H1 (cell line): ENCODE measurements at regions not wholly inside any gene's neighbourhood (a gene's known extent, or its start where the extent isn't known, plus 50 kb on each side); places are given as distances from the start of the nearest gene placed in this dataset.

Experiments used
- CTCF ChIA-PET: fragments of 300-600 bp; sonication (Branson Sonifier 250); formaldehyde crosslinking; loops from one replicate; lab custom pipeline; 2021; ENCODE audit not compliant: partially characterized antibody; lab: Charles Lee
- POLR2A ChIA-PET: fragments of 300-600 bp; sonication (Branson Sonifier 250); formaldehyde crosslinking; loops from one replicate; lab custom pipeline; 2021; ENCODE audit warnings: inconsistent platforms; ENCODE audit not compliant: partially characterized antibody; lab: Charles Lee
- DNase-seq, 2 experiments: peaks; one replicate each; pipeline versions ENCODE4 v3.0.0 to v3.0.0-alpha.2; 2010 to 2022; ENCODE audit warnings: low spot score in 2 of 2, low read depth in 1 of 2, mixed read lengths in 1 of 2
- FAIRE-seq: peaks from 2 replicates; lab custom pipeline; 2011; peaks lifted over from hg19 to GRCh38; lab: Jason Lieb, UNC
- H2AFZ ChIP-seq: 2 replicates; pipeline ENCODE4 v1.8.1; 2012; ENCODE audit warnings: low read length, inconsistent platforms
- H2AK5ac ChIP-seq: 2 replicates; pipeline ENCODE4 v1.6.1; 2013; ENCODE audit warnings: low read depth, low read length
- H2BK120ac ChIP-seq: replicated peaks from 2 replicates; pipeline ENCODE3; 2013; ENCODE audit warnings: low read depth, low read length, inconsistent platforms
- H2BK12ac ChIP-seq: 2 replicates; pipeline ENCODE4 v1.6.1; 2013; ENCODE audit warnings: low read depth, low read length
- H2BK15ac ChIP-seq: 2 replicates; pipeline ENCODE4 v1.6.1; 2013; ENCODE audit warnings: low read length
- H2BK20ac ChIP-seq: 2 replicates; pipeline ENCODE4 v1.6.1; 2013; ENCODE audit warnings: low read length
- H2BK5ac ChIP-seq: 2 replicates; pipeline ENCODE4 v1.6.1; 2013; ENCODE audit warnings: low read depth, low read length
- H3K14ac ChIP-seq: 2 replicates; pipeline ENCODE4 v1.6.1; 2013; ENCODE audit warnings: inconsistent platforms; ENCODE audit not compliant: insufficient read length
- H3K18ac ChIP-seq: 2 replicates; pipeline ENCODE4 v1.6.1; 2013; ENCODE audit warnings: low read length; ENCODE audit errors: extremely low read depth
- H3K23ac ChIP-seq: 2 replicates; pipeline ENCODE4 v1.6.1; 2013; ENCODE audit warnings: inconsistent platforms; ENCODE audit not compliant: insufficient read length
- H3K23me2 ChIP-seq: 2 replicates; pipeline ENCODE4 v1.6.1; 2013; ENCODE audit warnings: low read depth, low read length
- H3K27ac ChIP-seq: 2 replicates; pipeline ENCODE4 v1.6.1; 2011; ENCODE audit warnings: low read depth, low read length, inconsistent platforms
- H3K27me3 ChIP-seq, 4 experiments: replicated peaks in 1 of 4; 1 replicate in 1 of 4; 2 replicates in 3 of 4; pipeline versions ENCODE4 v1.6.1 to v1.8.1; 2011 to 2013; ENCODE audit warnings: low read length in 3 of 4, mild to moderate bottlenecking in 3 of 4, inconsistent platforms in 2 of 4, mixed read lengths in 2 of 4, moderate library complexity in 1 of 4; ENCODE audit not compliant: control insufficient read depth in 3 of 4, insufficient read depth in 3 of 4; ENCODE audit errors: extremely low read depth in 1 of 4
- H3K36me3 ChIP-seq, 4 experiments: 2 replicates each; pipeline versions ENCODE4 v1.6.1 to v1.8.1; 2011 to 2013; ENCODE audit warnings: mild to moderate bottlenecking in 4 of 4, low read length in 3 of 4, moderate library complexity in 2 of 4, control low read depth in 1 of 4, inconsistent platforms in 1 of 4; ENCODE audit not compliant: insufficient read depth in 4 of 4, control insufficient read depth in 2 of 4
- H3K4ac ChIP-seq: replicated peaks from 2 replicates; pipeline ENCODE3; 2013; ENCODE audit warnings: low read length, low read depth, mixed read lengths, inconsistent platforms; ENCODE audit not compliant: insufficient read length
- H3K4me1 ChIP-seq, 4 experiments: replicated peaks in 1 of 4; 1 replicate in 1 of 4; 2 replicates in 3 of 4; pipeline versions ENCODE4 v1.6.1 to v1.8.1; 2011 to 2013; ENCODE audit warnings: low read length in 3 of 4, inconsistent platforms in 2 of 4, mixed read lengths in 1 of 4; ENCODE audit not compliant: insufficient read depth in 4 of 4, control insufficient read depth in 3 of 4
- H3K4me2 ChIP-seq, 2 experiments: 2 replicates each; pipeline versions ENCODE4 v1.6.1 to v1.8.1; 2011 to 2013; ENCODE audit warnings: low read depth in 2 of 2, low read length in 2 of 2, control low read depth in 1 of 2, inconsistent platforms in 1 of 2, mild to moderate bottlenecking in 1 of 2; ENCODE audit not compliant: insufficient read depth in 1 of 2
- H3K4me3 ChIP-seq, 4 experiments: fragments of 200-600, 300-600 bp in 1 of 4; sonication (generic), shearing (Covaris generic), sonication (Bioruptor Twin) in 1 of 4; 2 replicates each; pipeline versions ENCODE4 v1.5.1 to v1.8.1; 2011 to 2016; ENCODE audit warnings: low read length in 4 of 4, low read depth in 3 of 4, control low read depth in 2 of 4, inconsistent platforms in 2 of 4, mild to moderate bottlenecking in 2 of 4, mixed read lengths in 1 of 4, moderate library complexity in 1 of 4; ENCODE audit not compliant: insufficient read depth in 2 of 4; ENCODE audit errors: extremely low read depth in 1 of 4
- H3K56ac ChIP-seq: replicated peaks from 2 replicates; pipeline ENCODE3; 2013; ENCODE audit warnings: low read depth, mild to moderate bottlenecking, mixed read lengths, low read length, inconsistent platforms; ENCODE audit not compliant: insufficient read length
- H3K79me1 ChIP-seq: 2 replicates; pipeline ENCODE4 v1.6.1; 2013; ENCODE audit warnings: low read depth, low read length, control low read depth
- H3K79me2 ChIP-seq, 2 experiments: 2 replicates each; pipeline versions ENCODE4 v1.6.1 to v1.8.1; 2012 to 2013; ENCODE audit warnings: low read length in 2 of 2, mild to moderate bottlenecking in 2 of 2, inconsistent platforms in 1 of 2; ENCODE audit not compliant: insufficient read depth in 2 of 2, control insufficient read depth in 1 of 2
- H3K9ac ChIP-seq, 4 experiments: replicated peaks in 1 of 4; 1 replicate in 1 of 4; 2 replicates in 3 of 4; pipeline versions ENCODE4 v1.6.1 to v1.8.1; 2011 to 2013; ENCODE audit warnings: low read depth in 3 of 4, low read length in 3 of 4, control low read depth in 2 of 4, mild to moderate bottlenecking in 2 of 4, moderate library complexity in 2 of 4, inconsistent platforms in 1 of 4; ENCODE audit errors: extremely low read depth in 1 of 4
- H3K9me3 ChIP-seq, 2 experiments: 2 replicates each; pipeline versions ENCODE4 v1.6.1 to v1.8.1; 2012 to 2013; ENCODE audit warnings: mild to moderate bottlenecking in 2 of 2, moderate library complexity in 2 of 2, control low read depth in 1 of 2, inconsistent platforms in 1 of 2, low read depth in 1 of 2, low read length in 1 of 2, mixed read lengths in 1 of 2; ENCODE audit not compliant: insufficient read depth in 2 of 2
- H4K20me1 ChIP-seq, 2 experiments: replicated peaks in 1 of 2; 2 replicates each; pipeline versions ENCODE3 to v1.8.1; 2011 to 2013; ENCODE audit warnings: inconsistent platforms in 2 of 2, low read length in 2 of 2, mild to moderate bottlenecking in 1 of 2; ENCODE audit not compliant: insufficient read depth in 2 of 2, control insufficient read depth in 1 of 2
- H4K5ac ChIP-seq: 2 replicates; pipeline ENCODE4 v1.6.1; 2013; ENCODE audit warnings: low read length, low read depth, mixed read lengths, inconsistent platforms; ENCODE audit not compliant: insufficient read length
- H4K8ac ChIP-seq: 2 replicates; pipeline ENCODE4 v1.8.0; 2013; ENCODE audit warnings: mild to moderate bottlenecking, moderate library complexity, low read length, inconsistent platforms; ENCODE audit not compliant: insufficient read depth; ENCODE audit errors: extremely low read depth
- H4K91ac ChIP-seq: replicated peaks from 2 replicates; pipeline ENCODE3; 2013; ENCODE audit warnings: low read length, mixed read lengths, inconsistent platforms; ENCODE audit not compliant: insufficient read length
- ATF2 ChIP-seq: IDR thresholded peaks from 2 replicates; pipeline ENCODE4 v1.6.1; 2012; ENCODE audit warnings: low read length, inconsistent platforms
- CEBPB ChIP-seq: IDR thresholded peaks from 2 replicates; pipeline ENCODE4 v1.6.1; 2012; ENCODE audit warnings: low read depth, low read length
- CHD2 ChIP-seq: IDR thresholded peaks from 2 replicates; pipeline ENCODE4 v1.6.1; 2012; ENCODE audit warnings: low read length, improper control_type of control experiment
- EZH2 ChIP-seq: fragments of 200-600 bp; sonication (generic); IDR thresholded peaks from 2 replicates; pipeline ENCODE4 v1.7.1; 2012; ENCODE audit warnings: low read depth, mild to moderate bottlenecking, moderate library complexity, low read length, inconsistent platforms; ENCODE audit not compliant: severe bottlenecking
- SIN3A ChIP-seq, 2 experiments: IDR thresholded peaks in 1 of 2; conservative IDR thresholded peaks in 1 of 2; 2 replicates each; pipeline ENCODE4 v1.6.1; 2011 to 2012; ENCODE audit warnings: low read length in 2 of 2, improper control_type of control experiment in 1 of 2, low read depth in 1 of 2, mild to moderate bottlenecking in 1 of 2
- SRF ChIP-seq: IDR thresholded peaks from 2 replicates; pipeline ENCODE4 v1.6.1; 2011; ENCODE audit warnings: mild to moderate bottlenecking, low read depth, low read length, moderate library complexity
- WGBS, 2 experiments: shearing (Covaris generic) in 1 of 2; methylation state at CpG; one replicate each; pipeline versions ENCODE4 v1.1.6 to v1.1.7; 2013 to 2015; ENCODE audit warnings: low lambda C conversion rate in 2 of 2, mixed read lengths in 2 of 2, inconsistent platforms in 1 of 2, low coverage in 1 of 2, missing lambda C conversion rate in 1 of 2; ENCODE audit not compliant: insufficient replicate concordance in 2 of 2, insufficient coverage in 1 of 2, insufficient read length in 1 of 2; ENCODE audit errors: extremely low coverage in 1 of 2, missing lambda C conversion rate in 1 of 2; 5-methylcytosine and 5-hydroxymethylcytosine counted together
- TF ChIP-seq, protein P1 (sequence below): IDR thresholded peaks from 2 replicates; pipeline ENCODE4 v1.6.1; 2011; ENCODE audit warnings: low read depth, mild to moderate bottlenecking, low read length; ENCODE audit not compliant: insufficient read depth
- TF ChIP-seq, protein P2 (sequence below): IDR thresholded peaks from 2 replicates; pipeline ENCODE4 v1.6.1; 2012; ENCODE audit warnings: inconsistent platforms

DNA sequence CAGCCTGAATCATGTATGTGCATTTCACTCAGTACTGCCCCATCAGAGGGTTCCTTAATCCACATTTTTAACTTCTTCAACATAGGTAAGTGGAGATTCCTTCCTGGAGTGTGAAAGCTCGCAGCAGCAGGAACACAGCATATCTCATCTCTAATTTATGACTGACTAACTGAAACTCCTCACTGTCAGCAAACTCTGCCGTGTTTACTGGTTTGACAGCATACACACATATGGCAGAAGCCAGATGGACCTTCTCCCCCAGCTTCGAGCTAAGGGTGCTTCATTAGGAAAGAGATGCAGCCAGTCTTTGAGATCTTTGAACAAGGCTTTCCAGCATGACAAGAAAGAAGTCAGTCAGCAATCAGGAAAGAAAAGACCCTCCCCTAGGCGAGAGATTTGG, 200.3 kb upstream of the ACVR2A start:
- Histone ChIP-seq H2AK5ac (no peak overlapping the region), H2BK20ac (no peak overlapping the region), H3K14ac (no peak overlapping the region), H3K9ac (no peak overlapping the region), H3K4me3 (no peak overlapping the region), H3K18ac (no peak overlapping the region), H3K27ac (no peak overlapping the region), H3K23ac (no peak overlapping the region), H3K79me1 (no peaks in the 10 kb centered on the region), H2BK120ac (peak overlapping the region; percentile 68), H3K79me2 (no peaks in the 10 kb centered on the region), H3K23me2 (no peaks in the 10 kb centered on the region), H3K56ac (no peak overlapping the region), H4K91ac (no peak overlapping the region), H3K4me2 (no peak overlapping the region), H4K20me1 (no peaks in the 10 kb centered on the region), H3K4ac (no peak overlapping the region), H2BK12ac (no peak overlapping the region), H4K5ac (no peak overlapping the region), H3K9me3 (no peaks in the 10 kb centered on the region), H2AFZ (0 out of 2 replicates have a peak overlapping the region, but pooled peaks have one; percentile 20), H3K4me1 (peaks cover 3 to 13% (median 8%) of the 10 kb centered on the region in 4 experiments; a peak in 6 of 7 replicates), H3K27me3 (no peaks in the 10 kb centered on the region), H2BK5ac (no peak overlapping the region), H4K8ac (no peak overlapping the region), H3K36me3 (no peaks in the 10 kb centered on the region), H2BK15ac (no peak overlapping the region)
- ChIA-PET POLR2A (no interaction called here), CTCF (no interaction called here)
- DNase-seq (no peak), FAIRE-seq (no peak)
- 83% methylated on average over 4 of the region's 4 CpGs; no CpG with 5 or more reads in 1 of the 2 experiments for WGBS, 2 experiments
- TF ChIP-seq SIN3A (conservative IDR thresholded peaks at IDR 0.05 in 1 of 2, IDR thresholded peaks at IDR 0.05 in 1 of 2; ENCODE audit: low read depth in 1 of 2, low read length in 2 of 2) (no peak), CEBPB (no peak), SRF (no peak), ATF2 (no peak), CHD2 (no peak), EZH2 (no peak)
- TF ChIP-seq, protein P1, sequence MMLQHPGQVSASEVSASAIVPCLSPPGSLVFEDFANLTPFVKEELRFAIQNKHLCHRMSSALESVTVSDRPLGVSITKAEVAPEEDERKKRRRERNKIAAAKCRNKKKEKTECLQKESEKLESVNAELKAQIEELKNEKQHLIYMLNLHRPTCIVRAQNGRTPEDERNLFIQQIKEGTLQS: no peak
- TF ChIP-seq, protein P2, sequence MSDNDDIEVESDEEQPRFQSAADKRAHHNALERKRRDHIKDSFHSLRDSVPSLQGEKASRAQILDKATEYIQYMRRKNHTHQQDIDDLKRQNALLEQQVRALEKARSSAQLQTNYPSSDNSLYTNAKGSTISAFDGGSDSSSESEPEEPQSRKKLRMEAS: no peak
